GM19025 (cell line): ENCODE measurements at regions not wholly inside any gene's neighbourhood (a gene's known extent, or its start where the extent isn't known, plus 50 kb on each side); places are given as distances from the start of the nearest gene placed in this dataset.
"Not testable (repeated sequence)": the region's sequence is repeated elsewhere in the genome, so short reads cannot be mapped to it uniquely, and the experiment has no call there.

Source experiments
- ATAC-seq: cut with Tn5 transposase; IDR thresholded peaks from one replicate; pipeline ENCODE4 v1.9.1; 2021; ENCODE audit warnings: mild to moderate bottlenecking, low read depth, moderate library complexity; ENCODE audit not compliant: unreplicated experiment

GRCh38 chr13:105907319-105908019 lies 628.0 kb downstream of the EFNB2 start:
- no peak for ATAC-seq

- no peak for ATAC-seq
These were observed 628.7 kb downstream of the EFNB2 start for GRCh38 chr13:105906746-105907145.

GRCh38 chr13:105904034-105904742 lies 631.3 kb downstream of the EFNB2 start:
- ATAC-seq: no peak

- ATAC-seq: no peak
These were observed 633.1 kb downstream of the EFNB2 start for GRCh38 chr13:105902396-105902795.

GRCh38 chr13:105897575-105897974 lies 637.9 kb downstream of the EFNB2 start:
- ATAC-seq: no peak

GRCh38 chr13:105894697-105895096 lies 640.8 kb downstream of the EFNB2 start:
- ATAC-seq: no peak

- no peak for ATAC-seq
These were observed 645.0 kb downstream of the EFNB2 start for GRCh38 chr13:105890509-105890908.

GRCh38 chr13:105878119-105878700 lies 657.3 kb downstream of the EFNB2 start:
- no peak for ATAC-seq

- no peak for ATAC-seq
These were observed 660.6 kb downstream of the EFNB2 start for GRCh38 chr13:105874814-105875213.

- no peak for ATAC-seq
These were observed 663.7 kb downstream of the EFNB2 start for GRCh38 chr13:105871768-105872167.

- ATAC-seq: no peak
These were observed 664.1 kb downstream of the EFNB2 start for GRCh38 chr13:105871326-105871725.

GRCh38 chr13:105863300-105863920 lies 672.1 kb downstream of the EFNB2 start:
- no peak for ATAC-seq

- no peak for ATAC-seq
These were observed 687.0 kb downstream of the EFNB2 start for GRCh38 chr13:105848494-105848893.

- ATAC-seq: no peak
These were observed 687.8 kb downstream of the EFNB2 start for GRCh38 chr13:105847527-105848291.

- no peak for ATAC-seq
These were observed 688.5 kb downstream of the EFNB2 start for GRCh38 chr13:105846923-105847322.

GRCh38 chr13:105841286-105841685 lies 694.2 kb downstream of the EFNB2 start:
- ATAC-seq: no peak

GRCh38 chr13:105838231-105838630 lies 697.2 kb downstream of the EFNB2 start:
- no peak for ATAC-seq

- ATAC-seq: not testable (repeated sequence)
These were observed 698.2 kb downstream of the EFNB2 start for GRCh38 chr13:105837295-105837694.

GRCh38 chr13:105830821-105831220 lies 704.6 kb downstream of the EFNB2 start:
- no peak for ATAC-seq

GRCh38 chr13:105827111-105827809 lies 708.2 kb downstream of the EFNB2 start:
- no peak for ATAC-seq
